GM18909 (cell line): ENCODE measurements at regions not wholly inside any gene's neighbourhood (a gene's known extent, or its start where the extent isn't known, plus 50 kb on each side); places are given as distances from the start of the nearest gene placed in this dataset.

Experiments used
- ATAC-seq: cut with Tn5 transposase; IDR thresholded peaks from one replicate; pipeline ENCODE4 v1.9.1; 2021; ENCODE audit warnings: mild to moderate bottlenecking; ENCODE audit not compliant: unreplicated experiment, poor library complexity

DNA sequence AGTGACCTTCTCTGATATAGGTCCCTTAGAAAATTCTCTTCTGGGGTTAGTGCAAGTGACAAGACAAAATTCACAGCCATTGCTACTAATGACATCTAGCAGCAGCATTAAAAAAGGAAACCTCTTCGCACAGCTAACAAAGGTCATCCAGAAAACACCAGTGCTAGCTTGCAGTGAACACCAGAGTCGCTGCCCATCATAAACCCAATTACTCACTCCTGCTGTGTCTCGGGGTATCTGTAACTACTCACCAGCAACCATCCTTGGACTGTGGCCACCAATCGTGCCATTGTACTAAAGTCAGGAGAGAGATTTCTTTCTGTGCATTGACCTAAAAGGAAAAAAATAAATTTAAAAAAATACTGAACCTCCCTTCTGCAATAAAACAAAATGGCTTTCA is 1494.7 kb upstream of the CDH8 start:
- ATAC-seq = no peak

DNA sequence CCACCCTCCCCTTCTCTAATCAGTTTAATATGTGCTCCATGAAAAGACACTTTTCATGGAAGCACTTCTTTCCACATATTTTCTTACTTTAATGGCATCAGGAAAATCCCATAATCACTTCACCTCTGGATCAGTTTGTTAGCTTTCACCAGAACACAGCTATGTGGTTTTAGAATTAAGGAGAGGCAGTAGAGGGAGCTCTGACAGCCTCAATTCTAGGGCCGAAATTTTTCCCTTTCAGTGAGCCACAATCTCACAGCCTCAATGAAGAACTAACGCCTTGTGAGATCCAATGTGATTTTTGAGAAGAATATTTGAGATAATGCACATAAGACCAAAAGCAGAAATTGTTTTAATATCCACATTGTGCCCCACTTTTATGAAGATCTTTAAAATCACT is 1494.0 kb upstream of the CDH8 start:
- no peak for ATAC-seq

DNA sequence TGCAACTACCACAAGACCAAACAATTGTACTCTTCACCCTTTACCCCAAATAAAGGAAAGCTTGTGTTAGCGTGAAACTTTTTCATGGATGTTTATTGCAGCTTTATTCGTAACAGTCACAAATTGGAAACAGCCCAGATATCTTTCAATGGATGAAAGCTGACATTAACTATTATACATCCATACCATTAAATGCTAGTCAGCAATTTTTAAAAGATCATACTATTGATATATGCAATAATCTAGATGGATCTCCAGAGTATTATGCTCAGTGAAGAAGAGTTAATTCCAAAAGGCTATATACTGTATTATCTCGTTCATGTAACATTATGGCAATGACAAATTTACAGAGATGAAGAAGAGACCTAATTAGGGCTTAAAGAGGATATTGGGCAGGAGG is 1491.2 kb upstream of the CDH8 start:
- no peak for ATAC-seq

DNA sequence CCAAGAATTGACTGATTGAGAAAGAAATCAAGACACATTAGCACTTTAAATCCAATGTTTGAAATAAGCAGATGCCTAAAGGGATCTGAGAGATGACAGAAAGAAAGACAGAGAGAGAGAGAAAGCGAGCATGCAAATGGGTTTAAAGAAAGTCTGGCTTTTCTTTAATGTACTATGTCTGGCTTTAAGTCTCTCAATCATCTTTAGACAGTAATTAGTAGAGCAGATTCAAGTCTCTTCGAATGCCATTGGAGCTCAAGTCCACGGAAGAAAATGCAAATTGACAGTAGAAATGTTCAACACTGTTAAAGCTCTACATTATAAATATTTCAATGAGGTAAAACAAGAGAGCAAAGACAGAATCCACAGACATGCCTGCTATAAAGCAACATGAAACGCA is 1480.2 kb upstream of the CDH8 start:
- ATAC-seq = no peak

DNA sequence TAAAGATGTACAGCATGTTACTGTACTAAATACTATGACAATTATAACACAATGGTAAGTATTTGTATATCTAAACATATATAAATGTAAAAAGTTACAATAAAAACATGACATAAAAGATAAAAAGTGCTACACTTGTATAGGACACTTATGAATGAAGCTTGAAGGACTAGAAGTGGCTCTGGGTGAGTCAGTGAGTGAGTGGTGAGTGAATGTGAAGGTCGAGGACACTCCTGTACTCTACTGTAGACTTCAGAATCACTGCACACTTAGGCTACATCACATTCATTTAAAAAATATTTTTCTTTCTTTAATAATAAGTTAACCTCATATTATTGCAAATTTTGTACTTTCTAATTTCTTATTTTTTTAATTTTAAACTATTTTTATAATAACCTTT is 1476.7 kb upstream of the CDH8 start:
- no peak for ATAC-seq

DNA sequence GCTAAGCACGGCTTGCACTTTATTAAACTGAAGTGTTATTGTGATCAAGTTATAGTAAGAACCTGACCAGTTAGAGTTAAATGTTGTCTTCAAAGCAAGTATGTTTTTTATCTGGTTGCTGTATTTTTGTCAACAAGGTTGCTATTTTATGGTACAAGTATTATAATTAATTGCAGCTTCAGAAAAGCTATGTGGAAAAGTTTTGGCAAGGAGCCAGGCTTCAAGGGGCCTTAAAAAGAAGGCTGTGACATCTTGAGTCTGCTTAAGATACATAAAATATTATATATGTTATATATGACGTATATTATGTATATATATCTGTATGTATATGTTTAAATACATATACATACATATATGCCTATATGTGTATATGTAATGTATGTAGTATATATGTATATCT is 1461.2 kb upstream of the CDH8 start:
- ATAC-seq = no peak

DNA sequence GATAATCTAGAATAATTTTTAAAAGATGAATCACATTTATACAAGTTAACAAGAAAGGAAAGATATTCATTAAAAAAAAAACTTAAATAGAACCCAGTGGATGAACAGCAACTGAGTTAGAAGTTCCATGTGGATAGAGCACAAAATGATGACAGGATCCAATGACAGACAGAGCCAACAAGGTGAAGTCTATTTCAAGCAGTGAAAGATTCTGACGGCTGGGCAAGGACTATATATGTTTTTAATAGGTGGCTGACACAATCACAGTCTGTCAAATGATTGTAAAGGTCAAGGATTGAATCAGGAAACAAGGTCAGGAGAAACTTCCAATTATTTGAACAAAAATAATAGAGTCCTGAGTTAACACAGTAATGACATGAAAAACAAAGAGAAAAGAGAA is 1460.0 kb upstream of the CDH8 start:
- ATAC-seq = no peak

DNA sequence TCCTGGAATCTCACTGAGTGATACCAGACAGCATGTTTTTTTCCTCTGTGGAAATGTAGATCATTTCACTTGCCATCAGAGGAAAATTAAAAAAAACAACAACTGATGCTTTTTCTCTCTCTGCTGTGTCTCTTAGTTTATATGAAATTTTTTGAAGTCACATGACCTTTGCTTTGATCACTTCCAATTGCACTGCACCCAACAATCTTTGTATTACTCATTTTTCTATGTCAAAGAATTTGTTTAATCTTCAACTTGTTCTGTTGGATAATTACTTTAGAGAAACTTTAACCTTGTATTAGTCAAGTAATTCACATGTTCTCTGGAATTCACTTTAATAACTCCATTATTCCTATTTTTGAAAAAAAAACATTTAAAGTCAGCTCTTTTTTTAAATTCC is 1452.7 kb upstream of the CDH8 start:
- ATAC-seq = no peak

DNA sequence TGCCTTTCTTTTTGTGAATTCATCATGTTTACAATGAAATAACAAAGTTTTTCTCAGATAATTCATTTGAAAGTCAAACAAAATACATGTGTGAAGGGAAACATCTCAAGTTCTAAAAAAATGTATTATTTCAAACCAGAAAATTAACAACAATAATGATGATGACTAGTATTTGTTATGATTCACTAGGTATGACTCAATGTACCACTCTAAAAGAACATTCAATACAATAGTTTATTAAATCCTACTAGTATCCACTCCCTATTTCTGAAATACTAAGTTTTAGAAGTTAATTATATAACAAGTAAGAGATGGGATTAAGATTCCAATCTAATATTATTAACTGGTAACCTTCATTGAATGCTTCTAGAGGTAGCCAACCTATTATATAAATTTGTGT is 1444.8 kb upstream of the CDH8 start:
- no peak for ATAC-seq

DNA sequence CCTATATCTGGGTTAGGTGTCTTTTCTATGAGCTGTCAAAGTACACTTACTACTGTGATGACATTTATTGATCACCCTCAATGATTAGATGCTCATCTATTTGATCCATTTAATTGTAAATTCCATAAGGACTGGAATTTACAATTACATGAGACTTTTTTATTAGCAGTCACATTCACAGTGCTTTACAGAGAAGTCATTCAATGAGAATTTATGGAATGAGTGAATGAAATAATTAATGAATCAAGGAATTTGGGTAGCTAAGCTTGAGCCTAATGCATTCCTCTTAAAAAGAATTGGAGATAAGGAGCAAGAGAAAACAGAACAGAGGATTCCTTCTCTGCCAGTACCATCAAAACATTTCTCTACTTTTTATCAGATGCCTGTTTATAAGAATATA is 1437.5 kb upstream of the CDH8 start:
- no peak for ATAC-seq

DNA sequence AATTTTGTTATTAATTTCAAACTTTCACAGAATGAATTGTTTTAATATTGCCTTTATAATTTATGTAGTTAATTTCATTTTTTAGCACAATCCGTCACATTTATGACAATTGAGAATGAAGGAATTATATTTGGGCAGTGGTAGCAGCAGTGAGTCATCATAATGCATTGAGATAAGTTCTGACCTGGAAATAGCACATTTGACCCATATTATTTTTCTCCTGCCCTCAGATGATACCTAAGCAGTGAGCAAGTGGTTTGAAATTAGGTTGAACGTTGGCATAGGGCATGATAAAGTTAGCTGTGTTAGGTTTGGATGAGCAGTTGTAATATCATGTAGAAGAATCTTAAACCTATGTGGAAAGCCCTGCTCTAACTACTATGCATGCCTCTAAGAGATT is 1431.3 kb upstream of the CDH8 start:
- ATAC-seq = no peak

DNA sequence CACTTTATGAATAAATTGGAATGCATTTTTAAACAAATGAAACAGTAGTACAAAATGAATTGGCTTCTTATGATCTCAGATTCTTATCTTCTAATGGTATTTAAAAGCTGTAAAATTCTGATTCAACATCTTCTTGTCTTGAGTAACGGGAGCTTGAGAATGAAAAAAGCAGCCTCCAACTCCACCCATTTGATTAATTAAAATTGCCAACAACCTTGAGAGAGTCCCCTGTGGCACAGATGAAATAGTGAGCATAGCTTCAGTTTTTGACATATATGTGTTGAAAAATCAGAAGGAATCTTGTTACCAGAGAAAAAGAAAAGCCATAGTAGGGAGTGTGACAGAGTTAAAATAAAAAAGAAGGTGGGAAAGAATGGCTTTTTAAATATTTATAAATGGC is 1426.1 kb upstream of the CDH8 start:
- no peak for ATAC-seq

DNA sequence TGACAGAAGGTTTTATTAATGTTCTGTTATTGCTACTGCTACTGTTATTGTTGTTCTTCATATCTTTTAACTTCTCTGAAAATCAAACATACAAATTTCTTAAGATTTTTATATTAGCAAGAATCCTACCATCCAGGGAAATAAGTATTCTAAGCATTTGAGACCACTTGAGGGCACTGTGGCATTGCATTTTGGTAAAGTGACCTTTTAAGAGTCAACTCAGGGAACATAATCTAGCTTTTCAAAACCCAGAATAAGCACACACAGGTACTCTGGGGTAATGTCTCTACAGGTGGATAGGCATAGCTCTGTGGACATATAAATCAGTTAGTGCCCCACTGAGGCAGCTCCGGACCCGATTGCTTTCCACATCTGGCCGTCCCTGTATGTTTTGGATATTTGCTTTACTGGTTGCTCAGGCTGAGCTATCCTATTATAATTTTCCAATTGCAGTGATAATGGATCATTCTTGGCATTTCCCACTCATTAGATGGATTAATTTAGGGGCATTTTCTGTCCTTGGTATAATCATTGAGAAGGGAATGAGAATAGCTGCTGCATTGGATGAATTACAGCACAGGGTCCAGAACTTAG is 1425.1 kb upstream of the CDH8 start:
- no peak for ATAC-seq

DNA sequence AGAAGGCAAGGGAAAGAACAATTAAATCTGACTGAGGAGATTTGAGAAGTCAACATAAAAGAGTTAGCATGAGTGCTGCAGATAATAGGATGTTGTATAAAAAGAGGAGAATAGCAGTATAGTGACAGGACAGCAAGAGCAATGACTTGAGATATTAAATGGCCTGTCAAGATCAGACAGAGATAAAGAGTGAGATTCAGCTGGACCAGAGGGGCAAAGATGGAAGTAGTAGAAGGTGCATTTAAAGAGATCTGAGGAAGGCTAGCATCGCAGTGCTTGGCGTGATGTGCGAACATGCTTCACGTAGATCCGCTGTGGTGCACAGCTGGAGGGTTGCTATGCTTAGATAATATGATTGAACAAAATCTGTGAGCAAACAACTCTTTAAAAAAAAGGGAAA is 1422.6 kb upstream of the CDH8 start:
- ATAC-seq = no peak

DNA sequence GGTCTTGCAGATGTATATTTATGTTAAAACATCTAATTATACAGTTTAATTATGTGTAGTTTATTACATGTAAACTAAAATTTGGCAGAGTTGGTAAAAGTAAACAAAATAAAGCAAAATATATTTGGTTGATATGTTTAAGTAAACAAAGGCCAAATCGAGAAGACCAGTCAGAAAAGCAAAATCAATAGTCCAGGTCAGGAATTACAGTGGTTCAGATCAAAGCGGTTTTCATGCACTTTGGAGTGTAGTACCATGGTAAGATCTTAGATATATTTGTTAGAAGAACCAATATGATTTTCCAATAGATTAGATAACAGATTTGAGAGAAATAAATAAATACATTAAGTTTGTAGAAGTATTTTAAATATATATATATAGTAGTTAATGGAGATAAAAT is 1421.6 kb upstream of the CDH8 start:
- ATAC-seq = no peak

DNA sequence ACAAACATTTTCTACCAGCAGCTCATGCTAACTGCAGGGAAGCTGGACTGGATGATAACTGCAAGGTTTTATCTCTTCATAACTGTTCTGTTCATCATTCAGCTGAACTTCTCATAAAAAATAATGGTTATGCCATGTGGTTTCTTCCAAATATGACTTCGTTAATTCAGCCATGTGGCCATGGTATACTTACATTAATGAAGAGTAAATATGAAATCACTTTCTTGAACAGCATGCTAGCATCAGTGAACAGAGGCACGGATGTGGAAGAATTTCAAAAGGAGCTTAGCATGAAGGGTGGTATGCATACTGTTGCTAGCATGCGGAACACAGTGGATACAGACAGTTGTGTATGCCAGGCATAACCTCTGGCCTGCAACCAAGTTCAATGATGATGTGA is 1417.0 kb upstream of the CDH8 start:
- ATAC-seq = no peak

DNA sequence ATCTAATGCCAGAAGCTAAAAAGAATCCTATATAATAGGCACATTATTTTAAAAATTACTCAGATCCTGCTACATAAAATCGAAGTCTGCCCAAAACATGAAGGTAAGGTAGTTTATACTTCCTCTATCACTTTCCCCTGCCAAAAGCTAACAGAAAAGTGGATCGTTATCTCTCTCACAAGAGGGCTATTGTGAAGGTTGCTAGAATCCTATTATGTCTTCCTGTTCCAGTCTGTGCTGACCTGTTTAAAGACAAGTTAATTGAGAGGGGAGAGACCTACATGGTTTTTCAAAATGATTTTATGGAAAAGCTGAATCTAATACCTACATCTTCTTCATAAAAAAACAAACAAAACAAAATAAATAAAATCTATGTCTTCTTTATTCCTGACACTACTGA is 1410.9 kb upstream of the CDH8 start:
- ATAC-seq = no peak

DNA sequence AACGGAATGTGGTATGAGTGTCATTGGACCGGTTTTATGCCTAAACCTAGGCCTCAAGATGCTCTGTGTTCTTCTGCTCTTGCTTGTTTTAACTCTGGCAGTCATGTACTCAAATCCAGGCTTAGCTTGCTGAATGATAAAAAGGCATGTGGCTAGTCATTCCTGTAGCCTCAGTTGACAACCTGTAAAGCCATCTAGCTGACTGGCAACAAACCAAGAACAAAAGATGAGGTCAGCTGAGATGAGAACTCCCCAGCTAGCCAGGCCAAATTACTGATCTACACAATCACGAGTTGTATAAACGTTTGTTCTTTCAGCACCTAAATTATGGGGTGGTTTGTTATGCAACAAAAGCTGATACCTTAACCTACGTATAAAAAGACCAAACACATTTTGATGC is 1406.0 kb upstream of the CDH8 start:
- no peak for ATAC-seq

DNA sequence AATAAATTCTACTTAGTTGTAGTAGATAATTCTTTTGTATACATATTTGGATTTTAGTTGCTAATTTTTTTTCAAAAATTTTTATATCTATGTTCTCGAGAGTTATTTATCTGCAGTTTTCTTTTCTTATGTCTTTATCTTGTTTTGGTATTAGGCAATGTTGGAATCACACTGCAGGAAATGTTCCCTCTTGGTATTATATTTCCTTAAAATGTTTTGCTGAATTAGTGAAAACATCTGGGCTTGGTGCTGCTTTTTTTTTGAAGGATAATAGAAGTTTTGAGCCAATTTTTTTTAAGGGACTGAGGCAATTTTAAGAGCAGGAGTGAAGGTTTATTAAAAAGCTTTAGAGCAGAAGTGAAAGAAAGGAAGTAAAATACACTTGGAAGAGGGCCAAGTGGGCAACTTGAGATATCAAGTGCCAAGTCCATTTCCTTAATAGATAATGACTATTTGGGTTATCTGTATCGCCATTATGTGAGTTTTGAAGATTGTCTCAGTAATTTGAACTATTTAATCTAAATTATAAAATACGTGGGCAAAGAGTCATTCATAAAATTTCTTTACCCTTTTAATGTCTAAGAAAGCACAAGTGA is 1390.1 kb upstream of the CDH8 start:
- no peak for ATAC-seq

DNA sequence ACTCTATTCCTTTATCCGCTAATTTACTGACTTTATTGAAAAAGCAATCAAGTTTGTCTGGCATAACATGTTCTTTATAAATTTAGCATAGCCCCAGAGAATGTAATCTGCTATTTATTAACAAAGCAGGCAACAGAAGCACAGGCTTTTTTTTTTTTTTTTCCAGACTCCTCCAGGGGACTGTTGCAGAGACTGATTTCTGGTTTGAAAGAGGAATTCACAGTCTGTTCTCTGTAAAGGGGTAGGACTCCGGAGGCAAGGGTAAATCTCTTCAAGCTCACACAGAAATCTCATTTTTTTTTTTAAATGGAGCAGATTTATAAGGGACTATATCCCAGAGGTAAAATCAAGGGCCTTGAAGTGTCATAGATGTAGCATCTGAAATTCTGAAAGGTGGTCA is 1386.5 kb upstream of the CDH8 start:
- ATAC-seq = no peak

DNA sequence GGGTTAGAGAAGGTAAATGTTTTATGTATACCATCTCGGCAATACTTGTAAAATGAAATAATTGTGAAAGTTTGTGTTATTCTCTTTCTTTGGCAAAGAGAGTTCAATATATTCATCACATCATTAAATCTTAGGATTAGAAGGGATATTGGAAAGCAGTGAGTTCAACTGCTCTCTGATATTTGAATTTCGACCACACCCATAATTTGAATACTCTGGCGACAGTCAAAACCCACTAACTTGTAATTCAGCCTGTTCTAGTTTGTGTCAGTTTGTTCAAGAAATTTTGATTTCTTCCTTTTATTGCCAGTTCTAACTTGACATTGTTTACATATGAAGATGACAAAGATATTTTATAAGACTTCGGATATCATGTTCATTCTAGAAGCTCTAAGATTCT is 1380.5 kb upstream of the CDH8 start:
- no peak for ATAC-seq

DNA sequence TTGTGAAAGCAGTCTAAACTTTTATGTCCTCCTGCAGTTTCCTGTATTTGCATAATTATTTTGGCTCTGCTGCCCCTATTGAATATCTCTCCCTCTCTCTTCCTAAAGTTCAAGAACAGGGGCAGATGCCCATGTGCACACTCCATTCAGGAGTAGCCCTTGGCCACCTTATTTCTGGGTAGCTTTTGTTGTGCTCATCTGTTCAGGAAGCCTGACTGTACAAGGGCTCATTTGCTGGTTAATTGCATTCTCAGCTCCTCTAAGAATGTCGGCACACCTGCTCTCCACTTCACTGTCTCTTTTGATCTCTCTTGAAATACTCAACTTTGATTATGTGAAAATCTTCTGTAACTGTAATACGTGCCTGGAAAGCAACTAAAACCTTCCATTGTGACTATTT is 1378.8 kb upstream of the CDH8 start:
- no peak for ATAC-seq

DNA sequence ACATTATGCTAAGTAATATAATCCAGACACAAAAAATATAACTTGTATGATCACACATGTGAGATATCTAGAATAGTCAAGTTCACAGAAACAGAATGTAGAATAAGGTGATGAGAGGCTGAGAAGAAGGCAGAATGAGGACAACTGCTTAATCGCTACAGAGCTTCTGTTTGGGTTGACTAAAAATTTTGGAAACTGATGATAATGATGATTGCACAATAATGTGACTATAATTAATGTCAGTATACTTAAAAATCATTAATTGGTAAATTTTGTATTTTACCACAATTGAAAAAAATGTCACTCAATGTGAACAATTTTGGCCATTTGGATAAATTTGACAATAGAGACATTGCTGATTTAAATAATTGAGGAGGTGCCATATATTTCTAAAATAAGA is 1374.4 kb upstream of the CDH8 start:
- no peak for ATAC-seq
